Endothelial cell (in vitro differentiated cells): ENCODE measurements at regions not wholly inside any gene's neighbourhood (a gene's known extent, or its start where the extent isn't known, plus 50 kb on each side); places are given as distances from the start of the nearest gene placed in this dataset.

Experiments
- DNase-seq: peaks from one replicate; pipeline ENCODE4 v3.0.0; 2021; ENCODE audit warnings: low spot score
- H3K27ac Mint-ChIP-seq: one replicate; pipeline ENCODE4 v1.8.0; 2021; ENCODE audit warnings: mixed read lengths, inconsistent platforms; ENCODE audit not compliant: unreplicated experiment
- H3K27me3 Mint-ChIP-seq: one replicate; pipeline ENCODE4 v1.8.0; 2021; ENCODE audit warnings: mild to moderate bottlenecking, moderate library complexity, mixed read lengths, inconsistent platforms; ENCODE audit not compliant: unreplicated experiment
- H3K36me3 Mint-ChIP-seq: one replicate; pipeline ENCODE4 v1.8.0; 2021; ENCODE audit warnings: mild to moderate bottlenecking, low read depth, mixed read lengths, inconsistent platforms; ENCODE audit not compliant: unreplicated experiment
- H3K4me1 Mint-ChIP-seq: one replicate; pipeline ENCODE4 v1.8.0; 2021; ENCODE audit warnings: mild to moderate bottlenecking, mixed read lengths, inconsistent platforms; ENCODE audit not compliant: unreplicated experiment
- H3K4me3 Mint-ChIP-seq: one replicate; pipeline ENCODE4 v1.8.0; 2021; ENCODE audit warnings: mild to moderate bottlenecking, mixed read lengths, inconsistent platforms; ENCODE audit not compliant: unreplicated experiment
- H3K9me3 Mint-ChIP-seq: one replicate; pipeline ENCODE4 v1.8.0; 2021; ENCODE audit warnings: mixed read lengths, inconsistent platforms; ENCODE audit not compliant: unreplicated experiment
- CTCF ChIP-seq: fragments of 200-600 bp; sonication (generic); IDR thresholded peaks from one replicate; pipeline ENCODE4 v1.5.0; 2021; ENCODE audit warnings: antibody characterized with exemption; ENCODE audit not compliant: unreplicated experiment

GRCh38 chr2:151007365-151007764, 254.3 kb downstream of the RBM43 start:
- Mint-ChIP-seq H3K36me3 (no peaks in the 10 kb centered on the region), H3K9me3 (no peaks in the 10 kb centered on the region), H3K27me3 (no peaks in the 10 kb centered on the region), H3K4me3 (no peak overlapping the region), H3K27ac (no peak overlapping the region), H3K4me1 (peaks cover 2% of the 10 kb centered on the region)
- no peak for DNase-seq
- TF ChIP-seq CTCF = no peak

- no peaks in the 10 kb centered on the region for H3K9me3 Mint-ChIP-seq
- no peak overlapping the region for H3K27ac Mint-ChIP-seq
- H3K4me1 Mint-ChIP-seq = no peaks in the 10 kb centered on the region
- H3K4me3 Mint-ChIP-seq = no peak overlapping the region
- H3K27me3 Mint-ChIP-seq = no peaks in the 10 kb centered on the region
- TF ChIP-seq CTCF = no peak
- no peak for DNase-seq
- no peaks in the 10 kb centered on the region for H3K36me3 Mint-ChIP-seq
Measured at GRCh38 chr2:151002959-151003600, 258.6 kb downstream of the RBM43 start.

- no peak for DNase-seq
- TF ChIP-seq CTCF = no peak
- H3K4me1 Mint-ChIP-seq = no peaks in the 10 kb centered on the region
- no peaks in the 10 kb centered on the region for H3K27me3 Mint-ChIP-seq
- no peaks in the 10 kb centered on the region for H3K36me3 Mint-ChIP-seq
- no peak overlapping the region for H3K27ac Mint-ChIP-seq
- no peak overlapping the region for H3K4me3 Mint-ChIP-seq
- no peaks in the 10 kb centered on the region for H3K9me3 Mint-ChIP-seq
Measured at GRCh38 chr2:150997702-150998440, 263.8 kb downstream of the RBM43 start.

GRCh38 chr2:150997066-150997465, 264.6 kb downstream of the RBM43 start:
- Mint-ChIP-seq H3K9me3 (no peaks in the 10 kb centered on the region), H3K27me3 (no peaks in the 10 kb centered on the region), H3K36me3 (no peaks in the 10 kb centered on the region), H3K4me1 (no peaks in the 10 kb centered on the region), H3K4me3 (no peak overlapping the region), H3K27ac (no peak overlapping the region)
- no peak for TF ChIP-seq CTCF
- no peak for DNase-seq

- H3K9me3 Mint-ChIP-seq = no peaks in the 10 kb centered on the region
- H3K27ac Mint-ChIP-seq = no peak overlapping the region
- TF ChIP-seq CTCF = no peak
- H3K4me1 Mint-ChIP-seq = no peaks in the 10 kb centered on the region
- DNase-seq = no peak
- H3K4me3 Mint-ChIP-seq = no peak overlapping the region
- H3K36me3 Mint-ChIP-seq = no peaks in the 10 kb centered on the region
- peaks cover 3% of the 10 kb centered on the region for H3K27me3 Mint-ChIP-seq
Measured at GRCh38 chr2:150994076-150994475, 267.6 kb downstream of the RBM43 start.
